ENCODE measurements at regions not wholly inside any gene's neighbourhood (a gene's known extent, or its start where the extent isn't known, plus 50 kb on each side); places are given as distances from the start of the nearest gene placed in this dataset.

DNA sequence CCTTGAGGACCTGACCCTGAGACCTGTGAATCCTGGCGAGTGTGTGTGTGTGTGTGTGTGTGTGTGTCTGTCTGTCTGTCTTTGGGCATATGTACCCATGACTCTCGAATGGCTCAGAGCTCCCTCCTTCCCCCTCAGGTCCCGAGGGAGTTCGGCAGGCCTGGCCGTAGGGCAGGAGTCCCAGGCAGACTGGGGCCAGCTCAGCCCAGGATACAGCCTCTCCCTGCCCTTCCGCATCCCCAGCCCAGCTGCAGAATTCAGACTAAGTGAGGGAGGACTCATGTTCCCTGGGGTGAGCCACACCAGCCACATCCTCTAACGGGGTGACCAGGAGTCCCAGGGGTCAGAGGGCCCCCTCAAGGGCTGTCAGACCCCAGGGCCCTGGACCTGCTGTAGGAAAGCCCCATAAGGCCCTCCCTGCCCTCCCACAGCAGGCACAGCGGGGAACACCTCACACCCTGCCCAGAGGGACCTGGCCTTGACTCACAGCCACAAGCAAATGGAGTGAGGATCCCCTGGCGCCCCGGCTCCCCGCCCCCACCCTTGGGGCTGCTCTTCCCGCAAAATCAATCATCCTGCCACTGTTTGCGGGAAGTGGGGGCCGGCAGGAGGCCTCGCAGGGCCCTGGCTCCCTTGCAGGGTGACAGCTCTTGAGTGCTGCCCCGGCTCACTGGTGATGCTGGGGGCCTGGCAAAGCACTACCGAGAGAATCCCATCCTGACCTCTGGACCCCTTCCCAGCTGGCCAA lies 101.7 kb upstream of the CASZ1 start:
- DNase-seq, result no peak

DNA sequence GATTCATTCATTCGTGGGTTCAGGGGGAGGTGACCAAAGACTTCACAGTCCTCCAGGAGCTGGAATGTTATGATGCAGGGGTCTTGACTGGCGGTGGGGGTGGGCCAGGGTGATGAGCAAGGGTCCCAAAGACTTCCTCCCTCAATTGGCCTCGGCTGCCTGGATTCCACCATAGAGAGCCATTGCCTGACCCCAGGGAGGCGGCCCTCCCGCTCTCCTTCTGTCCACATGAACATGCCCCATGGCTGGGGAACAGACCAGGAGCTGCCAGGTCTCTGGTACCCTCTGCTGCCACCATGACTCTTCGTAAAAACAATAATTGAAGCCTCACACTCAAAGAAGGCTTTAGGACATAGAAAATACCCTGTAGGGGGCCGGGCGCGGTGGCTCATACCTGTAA lies 102.5 kb upstream of the CASZ1 start:
- no peak for DNase-seq

DNA sequence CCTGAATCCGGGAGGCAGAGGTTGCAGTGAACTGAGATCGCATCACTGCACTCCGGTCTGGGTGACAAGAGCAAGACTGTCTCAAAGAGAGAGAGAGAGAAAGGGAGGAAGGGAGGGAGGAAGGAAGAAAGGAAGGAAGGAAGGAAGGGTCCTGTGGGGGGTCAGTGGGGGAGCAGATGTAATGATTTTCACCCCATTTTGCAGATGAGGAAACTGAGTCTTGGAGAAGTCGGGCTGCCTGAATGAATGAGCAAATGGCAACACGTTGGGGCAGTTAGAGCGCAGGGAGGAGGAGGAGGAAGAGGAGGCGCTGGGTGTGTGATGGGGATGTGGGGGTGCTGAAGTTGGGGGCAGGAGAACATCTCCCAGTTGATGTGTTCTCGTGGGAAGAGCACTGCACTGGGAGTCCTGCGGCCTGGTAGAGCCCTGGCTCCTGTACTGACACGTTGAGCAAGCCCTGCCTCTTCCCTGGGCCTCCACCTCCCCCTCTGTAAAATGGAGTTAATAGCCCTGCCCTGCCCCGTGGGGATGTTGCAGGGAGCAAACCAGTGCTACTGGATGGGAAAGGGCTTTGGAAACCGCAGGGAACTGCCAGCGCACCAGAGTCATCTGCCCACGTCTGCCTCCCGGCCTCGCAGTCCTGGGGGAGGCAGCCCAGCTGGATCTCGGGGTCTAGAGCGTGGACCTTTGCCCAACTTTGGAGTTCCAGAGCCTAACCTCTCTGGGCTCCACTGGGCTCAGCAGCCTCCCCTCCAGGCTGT lies 103.2 kb upstream of the CASZ1 start:
- no peak for DNase-seq

DNA sequence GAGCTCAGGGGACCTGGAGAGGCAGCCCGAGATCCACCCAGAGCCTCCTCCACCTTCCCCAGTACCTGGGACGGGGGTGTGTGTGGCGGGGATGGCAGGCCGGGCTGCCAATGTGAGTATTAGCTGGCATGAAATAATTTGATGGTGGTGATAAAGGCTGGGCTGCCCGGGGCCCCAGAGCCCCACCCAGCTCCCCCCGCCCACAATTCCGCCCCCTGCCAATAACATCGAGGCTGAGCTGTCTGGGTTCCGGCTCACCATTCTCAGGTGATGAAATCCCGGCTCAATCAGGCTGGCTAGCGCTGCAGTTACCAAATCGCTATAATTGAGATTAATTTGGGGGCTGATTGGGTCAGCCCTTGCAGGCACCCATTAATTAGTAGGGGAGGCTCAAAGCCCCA lies 103.8 kb upstream of the CASZ1 start:
- DNase-seq, result no peak

DNA sequence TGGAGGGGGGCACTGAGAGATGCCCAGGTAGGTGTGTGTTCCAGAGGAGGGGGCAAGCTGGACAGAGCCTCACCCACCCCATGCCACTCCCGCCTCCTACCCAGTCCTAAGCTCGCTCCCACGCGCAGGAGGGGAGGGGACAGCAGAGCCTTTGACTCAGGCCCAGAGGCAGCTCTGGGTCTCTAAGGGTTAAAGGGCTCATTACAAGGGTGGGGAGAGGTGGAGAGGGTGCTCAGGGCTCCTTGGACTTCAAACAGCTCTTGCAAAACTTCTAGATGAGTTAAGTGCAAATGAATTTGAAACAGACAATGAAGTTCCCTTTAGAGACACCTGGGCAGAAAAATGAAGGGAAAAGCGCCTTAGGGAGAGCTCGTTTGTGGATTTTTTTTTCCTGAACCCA lies 104.2 kb upstream of the CASZ1 start:
- no peak for DNase-seq

DNA sequence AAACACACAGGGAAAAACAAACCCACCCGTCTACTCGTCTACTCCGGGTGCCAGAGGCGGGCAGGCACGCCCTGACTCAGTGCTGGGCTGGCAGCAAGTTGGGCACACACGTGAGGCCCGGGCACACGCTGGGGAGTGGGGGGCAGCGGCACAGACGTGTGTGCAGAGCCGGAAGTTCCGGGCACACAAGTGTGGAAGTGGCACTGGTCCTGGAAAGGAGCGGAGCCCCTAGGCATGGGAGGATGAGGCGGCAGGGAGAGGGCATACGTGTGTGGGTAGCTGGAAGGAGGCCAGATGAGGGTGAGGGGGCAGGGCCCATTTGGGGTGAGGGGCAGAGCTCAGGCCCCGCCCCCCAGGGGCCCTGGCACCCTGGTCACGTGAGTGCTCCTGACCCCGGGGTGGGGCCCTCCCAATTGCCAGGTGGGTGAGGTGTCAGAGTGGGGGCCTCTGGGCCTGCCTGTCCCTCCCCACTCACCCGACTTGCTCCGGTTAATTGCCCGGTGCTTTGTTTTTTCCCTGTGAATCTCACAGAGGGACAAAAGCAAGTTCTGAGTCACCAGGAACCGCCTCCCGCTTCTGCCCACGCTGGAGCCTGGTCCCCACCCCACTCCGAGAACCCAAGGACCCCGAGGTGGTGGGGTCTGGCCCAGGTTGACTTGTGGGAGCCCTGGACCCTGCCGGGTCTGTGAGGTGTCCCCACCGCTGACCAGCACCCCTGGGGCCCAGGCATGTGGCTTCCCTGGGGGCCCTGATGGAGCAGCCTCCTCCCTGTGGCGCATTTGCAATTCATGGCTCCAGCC lies 104.8 kb upstream of the CASZ1 start:
- DNase-seq, result no peak

DNA sequence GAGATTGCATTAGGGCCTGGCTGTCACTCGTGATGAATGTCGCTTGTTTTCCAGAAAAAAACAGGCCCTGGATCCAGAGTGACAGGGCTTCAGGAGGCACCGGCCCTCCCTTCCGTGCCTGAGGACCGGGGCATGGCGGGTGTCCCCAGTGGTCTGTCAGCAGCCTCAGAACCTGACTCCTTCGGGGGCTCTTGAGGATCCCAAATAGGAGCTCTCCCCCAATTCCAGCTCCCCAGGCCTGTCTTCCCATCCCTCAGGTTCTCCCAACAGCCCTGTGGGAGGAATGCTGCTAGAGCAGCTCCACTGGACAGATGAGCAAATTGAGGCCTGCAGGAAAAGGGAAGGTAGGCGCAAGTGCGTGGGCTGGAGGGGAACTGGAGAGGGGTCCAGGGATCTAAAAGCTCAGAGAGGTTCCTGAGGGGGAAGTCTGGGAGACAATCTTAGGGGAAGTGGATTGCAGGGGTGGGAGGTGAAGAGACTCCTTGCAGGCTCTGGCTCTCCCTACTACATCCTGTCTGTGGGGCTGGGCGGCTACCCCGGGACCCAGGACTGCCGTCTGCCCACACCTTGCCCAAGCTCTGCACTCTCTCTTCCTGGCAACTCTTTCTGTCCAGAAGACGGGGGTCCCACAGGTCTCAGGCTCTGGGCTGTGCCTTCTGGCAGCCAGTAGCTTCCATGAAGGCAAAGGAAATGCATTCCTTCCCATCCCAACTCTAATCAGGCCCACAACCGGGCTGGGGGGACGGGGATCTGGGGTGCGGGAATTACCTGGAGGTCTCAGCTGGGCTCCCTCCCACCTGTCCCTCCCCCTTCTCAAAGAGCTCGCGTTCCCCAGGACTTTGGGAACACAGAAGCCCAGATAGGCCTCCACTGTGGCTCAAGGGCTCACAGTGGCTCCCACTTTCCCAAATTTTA lies 105.7 kb upstream of the CASZ1 start:
- no peak for DNase-seq

DNA sequence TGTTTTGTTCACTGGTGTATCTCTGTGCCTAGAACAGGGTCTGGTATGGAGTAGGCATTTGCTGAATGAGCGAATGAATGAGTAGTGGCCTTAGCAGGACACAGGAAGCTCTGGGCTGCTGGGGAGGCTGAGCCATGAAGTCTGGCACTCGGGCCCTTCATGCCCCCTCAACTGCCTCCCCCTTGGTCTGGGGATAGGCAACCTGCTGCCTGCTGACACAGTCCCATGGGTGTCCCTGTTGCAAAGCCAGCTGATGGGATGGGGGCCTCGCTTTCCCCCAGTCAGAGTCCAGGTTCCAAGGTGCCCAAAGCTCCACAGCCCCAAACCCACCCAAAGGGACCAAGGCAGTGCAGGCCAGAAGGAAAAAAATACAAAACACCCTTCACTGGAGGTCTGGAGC lies 107.0 kb upstream of the CASZ1 start:
- DNase-seq, result no peak

DNA sequence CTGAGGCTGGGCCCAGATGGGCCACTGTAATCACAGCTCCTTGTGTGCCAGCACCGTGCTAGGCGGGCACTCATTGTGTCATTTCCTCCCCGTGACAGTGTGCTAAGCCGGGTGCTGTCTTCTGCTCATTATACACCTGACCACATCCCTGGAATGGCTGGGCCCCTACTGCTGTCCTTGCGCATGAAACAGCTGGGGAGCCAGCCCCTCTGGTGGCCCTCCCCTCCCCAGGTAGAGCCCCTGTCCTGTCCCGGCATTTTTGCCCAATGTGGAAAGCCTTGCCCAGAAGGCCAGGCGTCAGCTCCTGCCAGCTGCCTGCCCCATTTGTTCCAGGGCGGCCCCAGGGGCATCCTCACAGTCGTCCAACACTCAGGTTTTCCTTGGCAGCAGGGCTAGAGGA lies 107.4 kb upstream of the CASZ1 start:
- DNase-seq, result no peak

DNA sequence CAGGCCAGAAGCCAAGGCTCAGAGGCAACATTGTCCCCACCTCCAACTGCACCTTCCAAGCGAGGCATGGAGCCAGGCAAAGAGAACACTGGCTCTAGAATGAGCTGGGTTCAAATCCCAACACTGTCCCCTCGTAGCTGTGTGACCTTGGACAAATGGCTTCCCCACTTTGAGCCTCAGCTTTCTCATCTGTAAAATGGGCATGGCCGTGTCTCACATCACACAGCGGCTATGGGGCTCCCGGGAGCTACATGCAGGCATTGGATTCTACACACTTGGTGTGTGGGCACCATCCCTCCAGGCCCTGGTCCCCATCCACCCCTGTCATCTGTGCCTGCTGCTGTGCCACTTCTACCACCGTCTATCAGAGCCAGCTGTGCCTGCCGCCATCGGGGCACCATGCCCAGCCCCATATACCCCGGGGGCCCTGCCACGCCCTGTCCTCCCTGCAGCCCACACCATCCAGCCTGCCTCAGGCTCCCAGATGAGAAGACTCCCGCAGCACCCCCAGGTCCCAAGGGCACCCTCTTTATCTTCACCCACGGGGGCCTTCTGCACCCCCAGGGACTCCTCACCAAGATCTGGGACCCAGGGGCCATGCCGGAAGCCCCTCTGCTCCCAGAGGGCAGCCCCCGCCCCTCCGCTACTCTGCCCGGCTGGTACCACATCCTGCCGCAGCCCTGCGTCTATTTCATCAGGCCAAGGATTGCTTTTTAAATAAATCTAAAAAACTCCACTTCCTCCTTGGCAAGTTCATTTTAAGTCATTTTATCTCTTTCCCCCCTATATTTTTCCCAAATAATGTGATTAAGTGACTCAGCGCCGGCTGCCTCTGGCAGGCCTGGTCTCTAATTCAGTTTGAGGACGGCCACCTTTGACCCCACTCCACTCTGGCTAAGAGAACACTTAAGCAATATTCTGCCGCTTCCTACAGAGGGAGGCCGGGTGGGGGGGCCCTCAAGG lies 107.8 kb upstream of the TARDBP start:
- no peak for DNase-seq

DNA sequence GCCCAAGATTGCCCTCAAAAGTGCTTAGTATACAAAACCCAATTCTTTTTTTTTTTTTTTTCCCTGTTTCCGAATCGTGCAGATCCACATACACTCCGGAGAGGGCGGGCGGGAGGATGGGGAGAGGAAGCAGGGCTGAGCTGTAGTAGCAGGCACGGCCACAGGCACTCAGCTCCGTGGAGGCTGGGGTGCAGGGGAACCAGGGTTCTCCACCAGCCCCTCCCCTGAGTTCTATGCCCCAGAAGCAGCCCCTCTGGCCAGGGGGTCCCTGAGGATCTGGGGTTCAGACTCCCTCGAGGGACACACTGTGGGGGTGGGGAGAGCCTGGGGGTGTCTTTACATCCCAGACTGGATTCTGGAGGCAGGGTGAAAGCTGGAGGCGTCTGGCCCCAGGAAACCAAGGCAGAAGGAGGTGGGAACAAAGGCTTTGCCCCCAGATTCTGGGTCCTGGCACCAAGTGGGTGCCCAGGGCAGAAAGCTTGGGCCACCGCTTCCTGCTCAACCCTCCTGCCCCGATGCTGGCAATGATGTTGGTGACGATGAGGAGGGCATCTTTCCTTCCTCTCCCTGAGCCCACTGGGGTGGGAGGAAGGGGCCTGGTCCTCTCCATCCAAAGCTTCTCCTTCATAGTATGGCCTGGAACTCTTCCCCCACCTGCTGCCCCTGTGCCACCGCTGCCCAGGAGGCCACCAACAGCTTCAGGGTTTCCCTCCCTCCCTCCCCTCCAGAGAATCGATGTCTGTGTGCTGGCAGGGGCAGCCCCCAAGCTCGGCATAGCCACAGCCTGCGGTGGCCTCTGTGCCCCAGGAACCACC lies 106.4 kb upstream of the TARDBP start:
- no peak for DNase-seq

DNA sequence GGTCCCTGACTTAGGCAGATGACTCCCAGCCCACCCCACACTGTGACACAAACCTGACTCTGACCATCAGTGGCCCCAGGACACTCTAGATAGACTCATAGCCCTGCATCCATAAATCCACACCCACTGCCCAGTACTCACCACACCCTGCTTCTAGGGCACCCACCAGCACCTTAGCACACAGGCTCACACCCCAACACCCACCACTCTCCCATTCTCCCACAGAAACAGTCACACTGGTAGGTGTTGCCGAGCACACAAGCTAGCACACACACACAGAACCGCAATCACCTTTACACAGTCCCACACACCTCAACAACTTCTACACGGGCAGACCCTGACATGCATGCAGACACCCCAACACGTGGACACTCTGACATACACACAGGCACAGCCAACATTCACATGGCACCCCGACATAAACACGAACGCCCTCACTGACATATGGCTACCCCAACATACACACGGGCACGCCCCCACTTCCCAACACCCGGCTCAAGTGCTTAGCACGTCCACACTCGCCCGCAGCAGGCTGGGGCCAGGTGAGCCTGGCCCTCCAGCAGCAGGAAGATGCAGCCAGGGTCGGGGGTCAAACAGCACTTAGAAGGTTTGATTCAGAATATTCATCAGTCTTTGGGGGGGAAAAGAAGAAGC lies 105.5 kb upstream of the TARDBP start:
- DNase-seq, result no peak

DNA sequence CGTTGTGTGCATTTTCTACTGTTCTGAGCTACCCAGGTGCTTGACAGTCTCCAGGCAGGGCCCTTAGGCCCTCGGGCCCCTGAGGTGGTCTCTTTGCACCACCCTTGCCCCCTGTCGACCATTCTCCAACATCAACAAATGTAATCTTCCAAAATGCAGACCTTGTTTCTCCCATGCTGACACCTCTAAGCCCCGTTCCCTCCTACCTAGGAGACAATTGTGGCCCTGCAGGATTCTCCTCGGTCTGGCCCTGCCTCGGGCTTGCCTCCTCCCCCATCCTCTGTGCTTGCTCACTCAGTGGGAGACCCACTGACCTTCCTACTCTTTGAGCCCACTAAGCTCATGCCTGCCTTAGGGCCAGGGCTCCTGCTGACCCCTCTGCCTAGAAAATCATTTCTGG lies 104.2 kb upstream of the TARDBP start:
- no peak for DNase-seq

DNA sequence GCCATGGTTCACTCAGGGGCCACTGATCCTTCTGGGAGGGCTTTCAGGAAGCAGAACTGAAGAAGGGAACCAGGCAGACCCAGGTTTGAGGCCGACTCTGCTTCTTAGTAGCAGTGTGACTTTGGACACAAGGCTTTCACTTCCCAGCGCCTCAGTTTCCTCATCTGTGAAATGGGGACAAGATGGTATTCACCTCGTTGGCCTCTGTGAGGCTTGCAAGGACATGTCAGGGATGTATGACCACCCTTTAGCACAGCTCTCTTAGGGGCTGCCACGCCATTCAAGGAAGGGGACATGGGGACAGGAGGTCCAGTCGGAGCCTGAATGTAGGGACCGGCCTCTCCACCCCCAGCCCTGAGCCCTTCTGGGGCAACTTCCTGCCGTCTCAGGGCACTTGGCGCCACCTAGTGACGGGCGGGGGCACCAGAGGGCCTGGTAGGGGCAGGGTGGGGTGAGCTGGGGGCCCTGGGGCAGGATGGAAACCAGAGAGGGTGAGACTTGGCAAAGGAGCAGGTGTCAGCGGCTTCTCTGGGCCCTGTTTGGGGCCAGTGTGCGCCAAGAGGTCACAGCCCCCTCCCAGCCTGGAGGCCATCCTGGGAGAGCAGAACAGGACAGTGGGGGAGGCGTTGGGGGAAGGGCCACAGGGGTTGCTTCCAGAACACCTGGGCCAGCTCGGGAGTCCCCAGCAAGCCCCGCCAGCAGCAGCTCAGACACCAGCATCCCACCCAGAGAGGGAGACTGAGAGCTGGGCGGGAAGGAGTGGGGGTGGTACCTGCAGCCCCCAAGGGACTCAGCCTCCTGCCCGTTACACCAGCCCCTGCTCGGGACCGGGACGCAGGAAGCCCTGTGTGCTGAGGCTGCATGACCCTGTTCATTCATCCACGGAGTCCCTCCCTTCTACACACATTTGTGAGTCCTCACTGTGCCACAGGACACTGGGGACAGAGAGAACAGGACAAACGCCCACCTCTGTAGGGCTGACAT lies 102.5 kb upstream of the TARDBP start:
- peak; percentile 75 for DNase-seq

DNA sequence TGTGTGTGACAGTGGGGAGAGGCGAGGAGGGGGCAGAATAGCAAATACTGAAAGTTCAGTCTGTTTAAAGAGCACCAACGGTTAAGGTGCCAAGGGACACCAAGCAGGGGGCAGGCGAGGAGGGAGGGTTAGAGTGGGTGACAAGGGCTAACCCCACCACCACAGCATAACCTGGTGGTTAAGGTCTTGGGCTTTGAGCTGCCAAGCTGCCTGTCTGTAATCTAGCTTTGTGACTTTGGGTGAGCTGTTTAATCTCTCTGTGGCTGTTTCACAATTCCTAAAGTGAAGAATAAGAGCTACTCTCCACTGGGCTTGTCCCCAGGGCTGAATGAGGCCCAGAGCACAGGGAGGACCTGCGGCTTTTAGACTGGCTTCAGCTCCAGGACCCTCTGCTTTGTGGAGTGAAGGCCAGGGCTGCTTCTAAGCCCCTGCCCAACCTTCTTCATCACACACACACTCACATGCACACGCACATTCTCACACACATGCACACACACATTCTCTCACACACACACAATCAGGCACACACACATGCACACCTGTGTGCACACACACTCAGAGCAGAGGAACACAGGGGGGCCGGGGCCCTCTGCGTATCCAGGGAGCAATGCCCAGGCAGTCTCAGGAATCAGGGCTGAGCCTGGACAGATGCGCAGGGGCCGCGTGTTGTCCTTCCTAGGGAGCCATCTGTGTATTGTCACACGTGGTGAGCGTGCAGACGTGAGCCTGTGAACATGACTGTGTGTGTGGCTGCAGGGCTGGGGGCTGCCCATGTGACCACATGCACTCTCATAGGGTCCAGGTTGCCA lies 101.6 kb upstream of the TARDBP start:
- no peak for DNase-seq

DNA sequence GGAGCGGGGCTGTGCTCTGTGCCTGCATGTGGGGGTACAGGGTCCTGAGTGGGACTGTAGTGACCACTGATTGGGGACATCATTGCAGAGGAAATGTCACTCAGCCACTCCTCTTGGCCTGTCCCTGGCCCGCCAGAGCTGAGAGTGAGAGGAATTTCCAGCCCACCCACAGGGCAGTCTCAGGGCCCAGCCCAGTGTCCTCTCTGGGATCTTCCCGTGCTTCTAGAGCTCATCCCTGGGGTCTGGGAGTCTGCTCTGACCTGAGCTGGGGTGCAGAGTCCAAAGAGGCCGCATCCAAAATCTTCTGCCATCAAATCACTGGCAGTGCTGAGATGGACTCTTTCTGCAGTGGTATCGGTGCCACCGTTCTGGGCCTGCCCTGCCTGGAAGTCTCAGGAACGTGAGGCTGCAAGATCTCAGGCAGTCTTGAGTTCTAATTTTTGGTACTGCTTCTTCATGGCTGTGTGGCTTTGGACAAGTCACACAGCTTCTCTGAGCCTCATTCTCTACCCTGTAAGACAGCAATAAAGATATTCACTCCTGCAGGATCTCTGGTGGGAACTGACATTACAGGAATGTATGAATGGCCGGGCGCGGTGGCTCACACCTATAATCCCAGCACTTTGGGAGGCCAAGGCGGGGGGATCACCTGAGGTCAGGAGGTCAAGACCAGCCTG lies 100.8 kb upstream of the TARDBP start:
- no peak for DNase-seq

DNA sequence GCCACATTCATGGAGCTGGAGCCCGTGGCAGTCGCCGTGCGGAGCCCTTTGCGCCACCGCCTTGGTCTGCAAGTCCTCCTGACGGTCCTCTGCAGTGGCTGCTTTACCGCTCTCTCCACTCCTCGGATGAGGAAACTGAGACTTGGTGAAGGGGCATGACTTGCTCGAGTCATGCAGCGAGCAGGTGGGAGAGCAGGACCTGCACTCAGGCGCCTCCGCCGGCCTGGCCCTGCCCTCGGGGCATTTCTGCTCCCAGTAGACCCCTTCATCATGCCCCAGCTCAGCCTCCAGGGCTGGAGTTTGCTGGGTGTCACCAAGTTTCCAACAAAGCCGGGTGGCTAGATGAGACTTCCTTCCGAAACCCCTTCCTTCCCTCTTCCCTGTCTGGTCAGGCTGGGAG lies 100.0 kb upstream of the TARDBP start:
- no peak for DNase-seq

Data from 8988T (cell line).